Activated naive CD8-positive, alpha-beta T cell treated with anti-CD3 and anti-CD28 coated beads, Interleukin-2, amount 10 ng/mL, durations not matched to agents 7 days and 5 days (primary cell): ENCODE measurements at regions not wholly inside any gene's neighbourhood (a gene's known extent, or its start where the extent isn't known, plus 50 kb on each side); places are given as distances from the start of the nearest gene placed in this dataset.
"Not testable (repeated sequence)": the region's sequence is repeated elsewhere in the genome, so short reads cannot be mapped to it uniquely, and the experiment has no call there.

Experiments
- ATAC-seq: fragments of 150-1000 bp; cut with Tn5 transposase; one replicate; pipeline ENCODE4 v1.10.0; 2021; ENCODE audit warnings: low read depth, moderate library complexity
- POLR2A ChIA-PET: fragments of 350-600 bp; sonication (Branson Sonifier 250); formaldehyde crosslinking; loops from one replicate; lab custom pipeline; 2021; ENCODE audit warnings: antibody characterized with exemption; lab: Charles Lee
- DNase-seq: peaks from one replicate; pipeline ENCODE4 v3.0.0; 2021
- H3K27ac Mint-ChIP-seq: one replicate; pipeline ENCODE4 v1.8.0; 2022; ENCODE audit warnings: mild to moderate bottlenecking, mixed read lengths
- H3K27me3 Mint-ChIP-seq: one replicate; pipeline ENCODE4 v1.8.0; 2022; ENCODE audit warnings: mild to moderate bottlenecking, moderate library complexity, mixed read lengths
- H3K36me3 Mint-ChIP-seq: one replicate; pipeline ENCODE4 v1.8.0; 2021; ENCODE audit warnings: mild to moderate bottlenecking, mixed read lengths
- H3K4me1 Mint-ChIP-seq: one replicate; pipeline ENCODE4 v1.8.0; 2021; ENCODE audit warnings: mixed read lengths
- H3K4me3 Mint-ChIP-seq: one replicate; pipeline ENCODE4 v1.8.0; 2022; ENCODE audit warnings: mild to moderate bottlenecking, moderate library complexity, mixed read lengths
- H3K9me3 Mint-ChIP-seq: one replicate; pipeline ENCODE4 v1.8.0; 2021; ENCODE audit warnings: mixed read lengths

- ATAC-seq (no peak), DNase-seq (no peak)
- H3K9me3 Mint-ChIP-seq, result no peaks in the 10 kb centered on the region
- POLR2A ChIA-PET, result no interaction called here
- H3K36me3 Mint-ChIP-seq, result no peaks in the 10 kb centered on the region
- H3K27ac Mint-ChIP-seq, result no peak overlapping the region
- no peak overlapping the region for H3K4me3 Mint-ChIP-seq
- H3K4me1 Mint-ChIP-seq, result no peaks in the 10 kb centered on the region
- no peaks in the 10 kb centered on the region for H3K27me3 Mint-ChIP-seq
Observed at GRCh38 chr2:240253583-240254145, 113.2 kb upstream of the OTOS start.

GRCh38 chr2:240254337-240255164 lies 114.1 kb upstream of the OTOS start:
- no peaks in the 10 kb centered on the region for H3K4me1 Mint-ChIP-seq
- no peak overlapping the region for H3K4me3 Mint-ChIP-seq
- no peak overlapping the region for H3K27ac Mint-ChIP-seq
- no peaks in the 10 kb centered on the region for H3K9me3 Mint-ChIP-seq
- POLR2A ChIA-PET, result no interaction called here
- DNase-seq (no peak), ATAC-seq (no peak)
- no peaks in the 10 kb centered on the region for H3K27me3 Mint-ChIP-seq
- no peaks in the 10 kb centered on the region for H3K36me3 Mint-ChIP-seq

- Mint-ChIP-seq H3K4me3 (no peak overlapping the region), H3K27me3 (no peaks in the 10 kb centered on the region), H3K4me1 (no peaks in the 10 kb centered on the region), H3K9me3 (no peaks in the 10 kb centered on the region), H3K27ac (no peak overlapping the region), H3K36me3 (no peaks in the 10 kb centered on the region)
- ATAC-seq, result no peak
- POLR2A ChIA-PET, result no interaction called here
- no peak for DNase-seq
Observed at GRCh38 chr2:240255165-240255491, 114.7 kb upstream of the OTOS start.

GRCh38 chr2:240255811-240256703 lies 115.6 kb upstream of the OTOS start:
- ATAC-seq, result no peak
- POLR2A ChIA-PET, result no interaction called here
- H3K4me1 Mint-ChIP-seq, result no peaks in the 10 kb centered on the region
- peaks cover 1% of the 10 kb centered on the region for H3K9me3 Mint-ChIP-seq
- no peak overlapping the region for H3K4me3 Mint-ChIP-seq
- no peaks in the 10 kb centered on the region for H3K36me3 Mint-ChIP-seq
- H3K27me3 Mint-ChIP-seq, result no peaks in the 10 kb centered on the region
- no peak for DNase-seq
- H3K27ac Mint-ChIP-seq, result no peak overlapping the region

- Mint-ChIP-seq H3K4me1 (no peaks in the 10 kb centered on the region), H3K4me3 (no peak overlapping the region), H3K9me3 (peaks cover 1% of the 10 kb centered on the region), H3K27me3 (no peaks in the 10 kb centered on the region), H3K27ac (no peak overlapping the region), H3K36me3 (no peaks in the 10 kb centered on the region)
- ATAC-seq, result no peak
- POLR2A ChIA-PET, result no interaction called here
- DNase-seq, result no peak
Observed at GRCh38 chr2:240256704-240257637, 116.5 kb upstream of the OTOS start.

- POLR2A ChIA-PET, result no interaction called here
- Mint-ChIP-seq H3K27ac (no peak overlapping the region), H3K9me3 (peaks cover 4% of the 10 kb centered on the region), H3K4me1 (no peaks in the 10 kb centered on the region), H3K27me3 (no peaks in the 10 kb centered on the region), H3K36me3 (no peaks in the 10 kb centered on the region), H3K4me3 (no peak overlapping the region)
- ATAC-seq (no peak), DNase-seq (no peak)
Observed at GRCh38 chr2:240257940-240258580, 117.6 kb upstream of the OTOS start.

GRCh38 chr2:240258685-240259084 lies 118.2 kb upstream of the OTOS start:
- no peaks in the 10 kb centered on the region for H3K36me3 Mint-ChIP-seq
- no peak for ATAC-seq
- no peaks in the 10 kb centered on the region for H3K27me3 Mint-ChIP-seq
- H3K4me3 Mint-ChIP-seq, result no peak overlapping the region
- DNase-seq, result no peak
- POLR2A ChIA-PET, result no interaction called here
- H3K9me3 Mint-ChIP-seq, result peaks cover 5% of the 10 kb centered on the region
- H3K27ac Mint-ChIP-seq, result no peak overlapping the region
- H3K4me1 Mint-ChIP-seq, result no peaks in the 10 kb centered on the region

- Mint-ChIP-seq H3K27me3 (peaks cover under 1% of the 10 kb centered on the region), H3K36me3 (no peaks in the 10 kb centered on the region), H3K9me3 (peaks cover 7% of the 10 kb centered on the region), H3K27ac (no peak overlapping the region), H3K4me1 (no peaks in the 10 kb centered on the region), H3K4me3 (no peak overlapping the region)
- no peak for ATAC-seq
- no peak for DNase-seq
- POLR2A ChIA-PET, result no interaction called here
Observed at GRCh38 chr2:240259201-240259923, 118.9 kb upstream of the OTOS start.

GRCh38 chr2:240259924-240260529 lies 119.6 kb upstream of the OTOS start:
- H3K9me3 Mint-ChIP-seq, result peaks cover 9% of the 10 kb centered on the region

GRCh38 chr2:240260664-240261063 lies 120.2 kb upstream of the OTOS start:
- H3K4me1 Mint-ChIP-seq, result no peaks in the 10 kb centered on the region
- H3K27ac Mint-ChIP-seq, result no peak overlapping the region
- H3K27me3 Mint-ChIP-seq, result peaks cover 9% of the 10 kb centered on the region
- DNase-seq, result no peak
- no peaks in the 10 kb centered on the region for H3K36me3 Mint-ChIP-seq
- POLR2A ChIA-PET, result no interaction called here
- H3K4me3 Mint-ChIP-seq, result no peak overlapping the region
- peaks cover 12% of the 10 kb centered on the region for H3K9me3 Mint-ChIP-seq
- no peak for ATAC-seq

More at GRCh38 chr2:240259924-240260529, 119.6 kb upstream of the OTOS start:
- H3K4me3 Mint-ChIP-seq, result no peak overlapping the region
- H3K4me1 Mint-ChIP-seq, result no peaks in the 10 kb centered on the region
- POLR2A ChIA-PET, result no interaction called here
- H3K36me3 Mint-ChIP-seq, result no peaks in the 10 kb centered on the region
- H3K27ac Mint-ChIP-seq, result no peak overlapping the region
- peaks cover 5% of the 10 kb centered on the region for H3K27me3 Mint-ChIP-seq
- DNase-seq (no peak), ATAC-seq (no peak)

GRCh38 chr2:240262578-240262977 lies 122.1 kb upstream of the OTOS start:
- not testable (repeated sequence) for H3K27ac Mint-ChIP-seq, H3K4me3 Mint-ChIP-seq

GRCh38 chr2:240269380-240269779 lies 128.9 kb upstream of the OTOS start:
- peaks cover 7% of the 10 kb centered on the region for H3K9me3 Mint-ChIP-seq
- no peak for ATAC-seq
- H3K4me3 Mint-ChIP-seq, result no peak overlapping the region
- H3K27ac Mint-ChIP-seq, result no peak overlapping the region
- no peaks in the 10 kb centered on the region for H3K36me3 Mint-ChIP-seq
- POLR2A ChIA-PET, result no interaction called here
- peaks cover 26% of the 10 kb centered on the region for H3K27me3 Mint-ChIP-seq
- no peaks in the 10 kb centered on the region for H3K4me1 Mint-ChIP-seq
- no peak for DNase-seq

More at GRCh38 chr2:240262578-240262977, 122.1 kb upstream of the OTOS start:
- POLR2A ChIA-PET, H3K27me3 Mint-ChIP-seq, DNase-seq, ATAC-seq, H3K4me1 Mint-ChIP-seq, H3K36me3 Mint-ChIP-seq: not testable (repeated sequence)
- peaks cover 12% of the 10 kb centered on the region for H3K9me3 Mint-ChIP-seq
